PFSK-1 (cell line): ENCODE measurements at regions not wholly inside any gene's neighbourhood (a gene's known extent, or its start where the extent isn't known, plus 50 kb on each side); places are given as distances from the start of the nearest gene placed in this dataset.

Experiments
- FOXP2 ChIP-seq: optimal IDR thresholded peaks from 2 replicates; pipeline ENCODE3; 2011; ENCODE audit warnings: borderline replicate concordance, control low read depth, inconsistent platforms; ENCODE audit not compliant: insufficient read depth; ENCODE audit errors: extremely low read length, extremely low read depth
- POLR2AphosphoS5 ChIP-seq: IDR thresholded peaks from 2 replicates; pipeline ENCODE4 v1.6.1; 2012; ENCODE audit warnings: low read depth, mild to moderate bottlenecking, control low read depth, low read length, moderate library complexity
- REST ChIP-seq, 2 experiments: IDR thresholded peaks; 2 replicates each; pipeline versions ENCODE4 v1.6.1 to v1.8.0; 2011 to 2012; ENCODE audit warnings: low read depth in 2 of 2, low read length in 2 of 2, control low read depth in 1 of 2, inconsistent platforms in 1 of 2, mild to moderate bottlenecking in 1 of 2, moderate library complexity in 1 of 2; ENCODE audit not compliant: insufficient read depth in 1 of 2
- SIN3A ChIP-seq: IDR thresholded peaks from 2 replicates; pipeline ENCODE4 v1.6.1; 2012; ENCODE audit warnings: mild to moderate bottlenecking, low read length, moderate library complexity, borderline replicate concordance; ENCODE audit not compliant: insufficient read depth
- TAF1 ChIP-seq: IDR thresholded peaks from 2 replicates; pipeline ENCODE4 v1.6.1; 2012; ENCODE audit warnings: low read length, control low read depth, borderline replicate concordance; ENCODE audit not compliant: insufficient read depth

- TF ChIP-seq TAF1 (no peak), SIN3A (no peak), FOXP2 (no peak), REST (IDR thresholded peaks at IDR 0.05; ENCODE audit: insufficient read depth in 1 of 2, low read depth in 2 of 2, low read length in 2 of 2) (no peak), POLR2AphosphoS5 (no peak)
Observed at GRCh38 chr4:130361616-130362015, 1265.7 kb downstream of the C4orf33 start.

GRCh38 chr4:130368668-130369067, 1272.7 kb downstream of the C4orf33 start:
- TF ChIP-seq SIN3A (no peak), FOXP2 (no peak), REST (IDR thresholded peaks at IDR 0.05; ENCODE audit: insufficient read depth in 1 of 2, low read depth in 2 of 2, low read length in 2 of 2) (no peak), TAF1 (no peak), POLR2AphosphoS5 (no peak)

GRCh38 chr4:130393231-130393630, 1297.3 kb downstream of the C4orf33 start:
- no peak for TF ChIP-seq POLR2AphosphoS5
- TF ChIP-seq REST (IDR thresholded peaks at IDR 0.05; ENCODE audit: insufficient read depth in 1 of 2, low read depth in 2 of 2, low read length in 2 of 2), result no peak
- no peak for TF ChIP-seq SIN3A
- no peak for TF ChIP-seq TAF1
- no peak for TF ChIP-seq FOXP2

- no peak for TF ChIP-seq POLR2AphosphoS5
- no peak for TF ChIP-seq REST (IDR thresholded peaks at IDR 0.05; ENCODE audit: insufficient read depth in 1 of 2, low read depth in 2 of 2, low read length in 2 of 2)
- TF ChIP-seq SIN3A, result no peak
- TF ChIP-seq TAF1, result no peak
- no peak for TF ChIP-seq FOXP2
Observed at GRCh38 chr4:130393642-130394041, 1297.7 kb downstream of the C4orf33 start.

GRCh38 chr4:130395871-130396270, 1299.9 kb downstream of the C4orf33 start:
- TF ChIP-seq POLR2AphosphoS5 (no peak), REST (IDR thresholded peaks at IDR 0.05; ENCODE audit: insufficient read depth in 1 of 2, low read depth in 2 of 2, low read length in 2 of 2) (no peak), FOXP2 (no peak), SIN3A (no peak), TAF1 (no peak)
